ENCODE measurements at regions not wholly inside any gene's neighbourhood (a gene's known extent, or its start where the extent isn't known, plus 50 kb on each side); places are given as distances from the start of the nearest gene placed in this dataset.
A peak's percentile ranks its signal among the peaks of the same experiment; 100 is the strongest.

- DNase-seq (no peak), ATAC-seq (no peak)
- H3K4me1 ChIP-seq: no peaks in the 10 kb centered on the region
- H3K4me3 ChIP-seq: no peak overlapping the region
- TF ChIP-seq POLR2A (IDR thresholded peaks at IDR 0.05): no peak
- H3K27me3 ChIP-seq: no peaks in the 10 kb centered on the region
- H3K36me3 ChIP-seq (replicated peaks in 1 of 2; ENCODE audit: insufficient read depth in 1 of 2, low read depth in 2 of 2): no peaks in the 10 kb centered on the region
- H3K9me3 ChIP-seq: no peaks in the 10 kb centered on the region
- WGBS, 2 donors: 77 to 96% methylated on average over 2 of the region's 2 CpGs
- intact Hi-C loops (cut with DNase I): no loop called here
- H3K27ac ChIP-seq: peak overlapping the region in 1 of 4 donors; percentile 16
Measured at GRCh38 chr15:69718436-69718835, 265.8 kb downstream of the RPLP1 start.

- intact Hi-C loops (cut with DNase I): no loop called here
- no peaks in the 10 kb centered on the region for H3K36me3 ChIP-seq (replicated peaks in 1 of 2; ENCODE audit: insufficient read depth in 1 of 2, low read depth in 2 of 2)
- H3K27me3 ChIP-seq: no peaks in the 10 kb centered on the region
- DNase-seq (peak in 1 of 4 donors; percentile 70), ATAC-seq (no peak)
- TF ChIP-seq CTCF (IDR thresholded peaks at IDR 0.05) (no peak), POLR2A (IDR thresholded peaks at IDR 0.05) (no peak)
- H3K9me3 ChIP-seq: no peaks in the 10 kb centered on the region
- H3K27ac ChIP-seq: peak overlapping the region in 1 of 4 donors; percentile 54
- WGBS, 2 donors: 73 to 85% methylated on average over 4 of the region's 4 CpGs
- H3K4me1 ChIP-seq: no peaks in the 10 kb centered on the region
- no peak overlapping the region for H3K4me3 ChIP-seq
Measured at GRCh38 chr15:69718916-69719315, 266.3 kb downstream of the RPLP1 start.

- intact Hi-C loops (cut with DNase I): no loop called here
- WGBS, 2 donors: 78 to 81% methylated on average over 4 of the region's 4 CpGs
- H3K4me1 ChIP-seq: no peaks in the 10 kb centered on the region
- DNase-seq: peak in 2 of 4 donors; percentile 20 to 62
- no peak overlapping the region for H3K4me3 ChIP-seq
- peak overlapping the region in 1 of 4 donors; percentile 54 for H3K27ac ChIP-seq
- H3K9me3 ChIP-seq: no peaks in the 10 kb centered on the region
- H3K27me3 ChIP-seq: no peaks in the 10 kb centered on the region
- no peak for ATAC-seq
- no peaks in the 10 kb centered on the region for H3K36me3 ChIP-seq (replicated peaks in 1 of 2; ENCODE audit: insufficient read depth in 1 of 2, low read depth in 2 of 2)
- TF ChIP-seq CTCF (IDR thresholded peaks at IDR 0.05): no peak
- no peak for TF ChIP-seq POLR2A (IDR thresholded peaks at IDR 0.05)
Measured at GRCh38 chr15:69719527-69720240, 267.1 kb downstream of the RPLP1 start.

GRCh38 chr15:69720536-69720935 lies 267.9 kb downstream of the RPLP1 start:
- H3K9me3 ChIP-seq: no peaks in the 10 kb centered on the region
- intact Hi-C loops (cut with DNase I): no loop called here
- TF ChIP-seq POLR2A (IDR thresholded peaks at IDR 0.05): no peak
- TF ChIP-seq CTCF (IDR thresholded peaks at IDR 0.05): no peak
- no peaks in the 10 kb centered on the region for H3K4me1 ChIP-seq
- H3K36me3 ChIP-seq (replicated peaks in 1 of 2; ENCODE audit: insufficient read depth in 1 of 2, low read depth in 2 of 2): no peaks in the 10 kb centered on the region
- H3K27me3 ChIP-seq: no peaks in the 10 kb centered on the region
- DNase-seq (no peak), ATAC-seq (no peak)
- WGBS, 2 donors: 79 to 89% methylated on average over 3 of the region's 3 CpGs
- no peak overlapping the region for H3K27ac ChIP-seq
- H3K4me3 ChIP-seq: no peak overlapping the region

- no peaks in the 10 kb centered on the region for H3K27me3 ChIP-seq
- DNase-seq (no peak), ATAC-seq (no peak)
- H3K36me3 ChIP-seq (replicated peaks in 1 of 2; ENCODE audit: insufficient read depth in 1 of 2, low read depth in 2 of 2): no peaks in the 10 kb centered on the region
- no peaks in the 10 kb centered on the region for H3K4me1 ChIP-seq
- intact Hi-C loops (cut with DNase I): no loop called here
- H3K27ac ChIP-seq: no peak overlapping the region
- WGBS, 2 donors: 75 to 91% methylated on average over 5 of the region's 5 CpGs
- H3K4me3 ChIP-seq: no peak overlapping the region
- no peak for TF ChIP-seq POLR2A (IDR thresholded peaks at IDR 0.05)
- TF ChIP-seq CTCF (IDR thresholded peaks at IDR 0.05): no peak
- no peaks in the 10 kb centered on the region for H3K9me3 ChIP-seq
Measured at GRCh38 chr15:69722924-69723323, 270.3 kb downstream of the RPLP1 start.
